ENCODE measurements at regions not wholly inside any gene's neighbourhood (a gene's known extent, or its start where the extent isn't known, plus 50 kb on each side); places are given as distances from the start of the nearest gene placed in this dataset.

- Mint-ChIP-seq H3K4me3 (no peak overlapping the region), H3K27me3 (peaks cover 4% of the 10 kb centered on the region), H3K4me1 (no peaks in the 10 kb centered on the region), H3K36me3 (no peaks in the 10 kb centered on the region), H3K27ac (no peak overlapping the region), H3K9me3 (no peaks in the 10 kb centered on the region)
- CTCF ChIA-PET = no interaction called here
- no peak for DNase-seq
These were observed 407.4 kb upstream of the TLE4 start for GRCh38 chr9:79164406-79164805.

- CTCF ChIA-PET = no interaction called here
- Mint-ChIP-seq H3K4me3 (no peak overlapping the region), H3K9me3 (no peaks in the 10 kb centered on the region), H3K27ac (no peak overlapping the region), H3K27me3 (peaks cover 4% of the 10 kb centered on the region), H3K4me1 (no peaks in the 10 kb centered on the region), H3K36me3 (no peaks in the 10 kb centered on the region)
- no peak for DNase-seq
These were observed 406.6 kb upstream of the TLE4 start for GRCh38 chr9:79165020-79165780.

- no peak for DNase-seq
- H3K4me3 Mint-ChIP-seq = no peak overlapping the region
- no peaks in the 10 kb centered on the region for H3K9me3 Mint-ChIP-seq
- peaks cover 4% of the 10 kb centered on the region for H3K27me3 Mint-ChIP-seq
- H3K4me1 Mint-ChIP-seq = no peaks in the 10 kb centered on the region
- CTCF ChIA-PET = no interaction called here
- H3K27ac Mint-ChIP-seq = no peak overlapping the region
- no peaks in the 10 kb centered on the region for H3K36me3 Mint-ChIP-seq
These were observed 405.8 kb upstream of the TLE4 start for GRCh38 chr9:79166005-79166404.

GRCh38 chr9:79170643-79171042 lies 401.1 kb upstream of the TLE4 start:
- Mint-ChIP-seq H3K27ac (no peak overlapping the region), H3K27me3 (peaks cover 4% of the 10 kb centered on the region), H3K4me3 (no peak overlapping the region)

GRCh38 chr9:79173932-79174331 lies 397.8 kb upstream of the TLE4 start:
- no peak for DNase-seq
- H3K27me3 Mint-ChIP-seq = peaks cover 3% of the 10 kb centered on the region
- CTCF ChIA-PET = no interaction called here
- no peaks in the 10 kb centered on the region for H3K9me3 Mint-ChIP-seq
- no peaks in the 10 kb centered on the region for H3K4me1 Mint-ChIP-seq
- H3K27ac Mint-ChIP-seq = no peak overlapping the region
- H3K36me3 Mint-ChIP-seq = no peaks in the 10 kb centered on the region
- H3K4me3 Mint-ChIP-seq = no peak overlapping the region

More at GRCh38 chr9:79170643-79171042, 401.1 kb upstream of the TLE4 start:
- DNase-seq = no peak
- Mint-ChIP-seq H3K9me3 (no peaks in the 10 kb centered on the region), H3K36me3 (no peaks in the 10 kb centered on the region), H3K4me1 (no peaks in the 10 kb centered on the region)
- CTCF ChIA-PET = no interaction called here

GRCh38 chr9:79176014-79176697 lies 395.6 kb upstream of the TLE4 start:
- H3K36me3 Mint-ChIP-seq = no peaks in the 10 kb centered on the region
- no peaks in the 10 kb centered on the region for H3K9me3 Mint-ChIP-seq
- CTCF ChIA-PET = interaction anchor here (0.6 kb wide), 1 partner anchor 782 kb away, joined by 3 read pairs; no protein-coding TSS in a partner anchor
- H3K27me3 Mint-ChIP-seq = no peaks in the 10 kb centered on the region
- no peaks in the 10 kb centered on the region for H3K4me1 Mint-ChIP-seq
- DNase-seq = no peak
- H3K27ac Mint-ChIP-seq = no peak overlapping the region
- H3K4me3 Mint-ChIP-seq = no peak overlapping the region

- H3K9me3 Mint-ChIP-seq = no peaks in the 10 kb centered on the region
These were observed 386.9 kb upstream of the TLE4 start for GRCh38 chr9:79184831-79185230.

GRCh38 chr9:79185866-79186265 lies 385.9 kb upstream of the TLE4 start:
- H3K9me3 Mint-ChIP-seq = no peaks in the 10 kb centered on the region
- peaks cover 4% of the 10 kb centered on the region for H3K27me3 Mint-ChIP-seq
- no peak overlapping the region for H3K4me3 Mint-ChIP-seq
- H3K27ac Mint-ChIP-seq = no peak overlapping the region
- DNase-seq = no peak
- no peaks in the 10 kb centered on the region for H3K36me3 Mint-ChIP-seq
- CTCF ChIA-PET = no interaction called here
- H3K4me1 Mint-ChIP-seq = no peaks in the 10 kb centered on the region

More at GRCh38 chr9:79184831-79185230, 386.9 kb upstream of the TLE4 start:
- no peak overlapping the region for H3K4me3 Mint-ChIP-seq
- H3K27ac Mint-ChIP-seq = no peak overlapping the region
- H3K4me1 Mint-ChIP-seq = no peaks in the 10 kb centered on the region
- peaks cover 4% of the 10 kb centered on the region for H3K27me3 Mint-ChIP-seq
- no peak for DNase-seq
- CTCF ChIA-PET = no interaction called here
- H3K36me3 Mint-ChIP-seq = no peaks in the 10 kb centered on the region

GRCh38 chr9:79189511-79189924 lies 382.2 kb upstream of the TLE4 start:
- H3K4me1 Mint-ChIP-seq = no peaks in the 10 kb centered on the region
- no peak overlapping the region for H3K27ac Mint-ChIP-seq
- H3K27me3 Mint-ChIP-seq = peaks cover 4% of the 10 kb centered on the region
- no peaks in the 10 kb centered on the region for H3K36me3 Mint-ChIP-seq
- CTCF ChIA-PET = no interaction called here
- DNase-seq = no peak
- no peak overlapping the region for H3K4me3 Mint-ChIP-seq
- no peaks in the 10 kb centered on the region for H3K9me3 Mint-ChIP-seq

- Mint-ChIP-seq H3K36me3 (no peaks in the 10 kb centered on the region), H3K27me3 (peaks cover 3% of the 10 kb centered on the region), H3K4me3 (no peak overlapping the region), H3K9me3 (no peaks in the 10 kb centered on the region), H3K27ac (no peak overlapping the region), H3K4me1 (no peaks in the 10 kb centered on the region)
- CTCF ChIA-PET = no interaction called here
- DNase-seq = no peak
These were observed 378.8 kb upstream of the TLE4 start for GRCh38 chr9:79193001-79193400.

GRCh38 chr9:79193501-79194223 lies 378.1 kb upstream of the TLE4 start:
- Mint-ChIP-seq H3K4me1 (no peaks in the 10 kb centered on the region), H3K9me3 (no peaks in the 10 kb centered on the region), H3K27ac (no peak overlapping the region), H3K27me3 (no peaks in the 10 kb centered on the region), H3K36me3 (no peaks in the 10 kb centered on the region), H3K4me3 (no peak overlapping the region)
- CTCF ChIA-PET = no interaction called here
- DNase-seq = no peak

- Mint-ChIP-seq H3K27ac (no peak overlapping the region), H3K9me3 (no peaks in the 10 kb centered on the region), H3K4me1 (no peaks in the 10 kb centered on the region), H3K4me3 (no peak overlapping the region), H3K27me3 (no peaks in the 10 kb centered on the region), H3K36me3 (no peaks in the 10 kb centered on the region)
- CTCF ChIA-PET = no interaction called here
- DNase-seq = no peak
These were observed 375.9 kb upstream of the TLE4 start for GRCh38 chr9:79195879-79196278.

- no peak for DNase-seq
- Mint-ChIP-seq H3K27me3 (no peaks in the 10 kb centered on the region), H3K27ac (no peak overlapping the region), H3K36me3 (no peaks in the 10 kb centered on the region), H3K4me1 (no peaks in the 10 kb centered on the region), H3K9me3 (no peaks in the 10 kb centered on the region), H3K4me3 (no peak overlapping the region)
- CTCF ChIA-PET = no interaction called here
These were observed 375.2 kb upstream of the TLE4 start for GRCh38 chr9:79196606-79197005.

- H3K27ac Mint-ChIP-seq = no peak overlapping the region
- DNase-seq = no peak
- H3K4me1 Mint-ChIP-seq = no peaks in the 10 kb centered on the region
- H3K27me3 Mint-ChIP-seq = no peaks in the 10 kb centered on the region
- no peaks in the 10 kb centered on the region for H3K36me3 Mint-ChIP-seq
- CTCF ChIA-PET = no interaction called here
- H3K9me3 Mint-ChIP-seq = no peaks in the 10 kb centered on the region
- H3K4me3 Mint-ChIP-seq = no peak overlapping the region
These were observed 371.4 kb upstream of the TLE4 start for GRCh38 chr9:79200336-79200735.

GRCh38 chr9:79201636-79202035 lies 370.1 kb upstream of the TLE4 start:
- Mint-ChIP-seq H3K27ac (no peak overlapping the region), H3K4me1 (no peaks in the 10 kb centered on the region), H3K9me3 (no peaks in the 10 kb centered on the region), H3K4me3 (no peak overlapping the region), H3K27me3 (no peaks in the 10 kb centered on the region), H3K36me3 (no peaks in the 10 kb centered on the region)
- DNase-seq = no peak
- CTCF ChIA-PET = no interaction called here

All from activated naive CD4-positive, alpha-beta T cell treated with anti-CD3 and anti-CD28 coated beads, Interleukin-2, amount 10 ng/mL, durations not matched to agents 7 days and 5 days (primary cell).